HL-60 (cell line): ENCODE measurements at regions not wholly inside any gene's neighbourhood (a gene's known extent, or its start where the extent isn't known, plus 50 kb on each side); places are given as distances from the start of the nearest gene placed in this dataset.
"Not testable (repeated sequence)": the region's sequence is repeated elsewhere in the genome, so short reads cannot be mapped to it uniquely, and the experiment has no call there.

ENCODE experiments used
- DNase-seq, 2 experiments: peaks; one replicate each; pipeline ENCODE4 v3.0.0-alpha.2; 2010 to 2020; ENCODE audit warnings: low read depth in 1 of 2, low spot score in 1 of 2
- H3K27ac ChIP-seq: fragments of 250-450 bp; sonication (Bioruptor Pico); replicated peaks from 2 replicates; pipeline ENCODE4 v1.5.1; 2020; ENCODE audit warnings: mild to moderate bottlenecking, moderate library complexity
- H3K27me3 ChIP-seq: fragments of 250-450 bp; sonication (Bioruptor Pico); 2 replicates; pipeline ENCODE4 v1.5.1; 2021; ENCODE audit warnings: mild to moderate bottlenecking, moderate library complexity; ENCODE audit not compliant: insufficient read depth, poor library complexity, severe bottlenecking
- H3K4me3 ChIP-seq: replicated peaks from 2 replicates; pipeline ENCODE4 v1.5.1; 2011; ENCODE audit warnings: mild to moderate bottlenecking, control low read depth, low read length; ENCODE audit not compliant: insufficient read depth
- GABPA ChIP-seq: IDR thresholded peaks from 2 replicates; pipeline ENCODE4 v1.6.1; 2012; ENCODE audit warnings: low read depth
- POLR2AphosphoS5 ChIP-seq: IDR thresholded peaks from 2 replicates; pipeline ENCODE4 v1.6.1; 2012; ENCODE audit warnings: low read depth
- SPI1 ChIP-seq: IDR thresholded peaks from 2 replicates; pipeline ENCODE4 v1.6.1; 2012; ENCODE audit warnings: low read depth, mild to moderate bottlenecking, borderline replicate concordance
- TF ChIP-seq, protein P1 (sequence below): IDR thresholded peaks from one replicate; pipeline ENCODE4 v1.5.1; 2011; ENCODE audit warnings: low read length, control low read depth, inconsistent platforms; ENCODE audit not compliant: insufficient read depth
- TF ChIP-seq, protein P2 (sequence below): IDR thresholded peaks from 2 replicates; pipeline ENCODE4 v1.6.1; 2012; ENCODE audit warnings: low read depth; ENCODE audit not compliant: insufficient replicate concordance

DNA sequence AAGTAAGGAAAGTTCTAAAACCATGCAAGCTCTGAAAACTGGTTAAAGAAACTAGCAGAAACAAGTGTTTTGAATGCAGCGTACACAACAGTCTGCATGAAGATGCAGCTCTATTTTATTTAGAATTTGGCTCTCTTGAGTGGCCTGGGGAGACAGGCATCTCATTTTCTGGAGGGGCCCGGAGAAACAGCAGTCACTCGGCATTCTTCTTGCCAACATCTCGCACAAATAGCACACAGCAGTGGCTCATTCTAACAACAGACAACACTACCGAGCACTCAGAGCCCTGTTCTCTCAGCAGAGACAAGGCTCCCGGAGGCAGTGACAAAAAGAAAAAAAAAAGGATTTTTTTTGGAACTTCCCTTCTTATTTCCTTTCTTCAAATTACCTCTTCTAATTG is 108.5 kb upstream of the STMND1 start:
- no peak overlapping the region for H3K4me3 ChIP-seq
- no peak for DNase-seq
- TF ChIP-seq, protein P1, sequence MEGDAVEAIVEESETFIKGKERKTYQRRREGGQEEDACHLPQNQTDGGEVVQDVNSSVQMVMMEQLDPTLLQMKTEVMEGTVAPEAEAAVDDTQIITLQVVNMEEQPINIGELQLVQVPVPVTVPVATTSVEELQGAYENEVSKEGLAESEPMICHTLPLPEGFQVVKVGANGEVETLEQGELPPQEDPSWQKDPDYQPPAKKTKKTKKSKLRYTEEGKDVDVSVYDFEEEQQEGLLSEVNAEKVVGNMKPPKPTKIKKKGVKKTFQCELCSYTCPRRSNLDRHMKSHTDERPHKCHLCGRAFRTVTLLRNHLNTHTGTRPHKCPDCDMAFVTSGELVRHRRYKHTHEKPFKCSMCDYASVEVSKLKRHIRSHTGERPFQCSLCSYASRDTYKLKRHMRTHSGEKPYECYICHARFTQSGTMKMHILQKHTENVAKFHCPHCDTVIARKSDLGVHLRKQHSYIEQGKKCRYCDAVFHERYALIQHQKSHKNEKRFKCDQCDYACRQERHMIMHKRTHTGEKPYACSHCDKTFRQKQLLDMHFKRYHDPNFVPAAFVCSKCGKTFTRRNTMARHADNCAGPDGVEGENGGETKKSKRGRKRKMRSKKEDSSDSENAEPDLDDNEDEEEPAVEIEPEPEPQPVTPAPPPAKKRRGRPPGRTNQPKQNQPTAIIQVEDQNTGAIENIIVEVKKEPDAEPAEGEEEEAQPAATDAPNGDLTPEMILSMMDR = no peak
- TF ChIP-seq POLR2AphosphoS5 = no peak
- no peak for TF ChIP-seq SPI1
- TF ChIP-seq GABPA = no peak
- TF ChIP-seq, protein P2, sequence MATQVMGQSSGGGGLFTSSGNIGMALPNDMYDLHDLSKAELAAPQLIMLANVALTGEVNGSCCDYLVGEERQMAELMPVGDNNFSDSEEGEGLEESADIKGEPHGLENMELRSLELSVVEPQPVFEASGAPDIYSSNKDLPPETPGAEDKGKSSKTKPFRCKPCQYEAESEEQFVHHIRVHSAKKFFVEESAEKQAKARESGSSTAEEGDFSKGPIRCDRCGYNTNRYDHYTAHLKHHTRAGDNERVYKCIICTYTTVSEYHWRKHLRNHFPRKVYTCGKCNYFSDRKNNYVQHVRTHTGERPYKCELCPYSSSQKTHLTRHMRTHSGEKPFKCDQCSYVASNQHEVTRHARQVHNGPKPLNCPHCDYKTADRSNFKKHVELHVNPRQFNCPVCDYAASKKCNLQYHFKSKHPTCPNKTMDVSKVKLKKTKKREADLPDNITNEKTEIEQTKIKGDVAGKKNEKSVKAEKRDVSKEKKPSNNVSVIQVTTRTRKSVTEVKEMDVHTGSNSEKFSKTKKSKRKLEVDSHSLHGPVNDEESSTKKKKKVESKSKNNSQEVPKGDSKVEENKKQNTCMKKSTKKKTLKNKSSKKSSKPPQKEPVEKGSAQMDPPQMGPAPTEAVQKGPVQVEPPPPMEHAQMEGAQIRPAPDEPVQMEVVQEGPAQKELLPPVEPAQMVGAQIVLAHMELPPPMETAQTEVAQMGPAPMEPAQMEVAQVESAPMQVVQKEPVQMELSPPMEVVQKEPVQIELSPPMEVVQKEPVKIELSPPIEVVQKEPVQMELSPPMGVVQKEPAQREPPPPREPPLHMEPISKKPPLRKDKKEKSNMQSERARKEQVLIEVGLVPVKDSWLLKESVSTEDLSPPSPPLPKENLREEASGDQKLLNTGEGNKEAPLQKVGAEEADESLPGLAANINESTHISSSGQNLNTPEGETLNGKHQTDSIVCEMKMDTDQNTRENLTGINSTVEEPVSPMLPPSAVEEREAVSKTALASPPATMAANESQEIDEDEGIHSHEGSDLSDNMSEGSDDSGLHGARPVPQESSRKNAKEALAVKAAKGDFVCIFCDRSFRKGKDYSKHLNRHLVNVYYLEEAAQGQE = no peak
- H3K27ac ChIP-seq = no peak overlapping the region
- no peaks in the 10 kb centered on the region for H3K27me3 ChIP-seq

DNA sequence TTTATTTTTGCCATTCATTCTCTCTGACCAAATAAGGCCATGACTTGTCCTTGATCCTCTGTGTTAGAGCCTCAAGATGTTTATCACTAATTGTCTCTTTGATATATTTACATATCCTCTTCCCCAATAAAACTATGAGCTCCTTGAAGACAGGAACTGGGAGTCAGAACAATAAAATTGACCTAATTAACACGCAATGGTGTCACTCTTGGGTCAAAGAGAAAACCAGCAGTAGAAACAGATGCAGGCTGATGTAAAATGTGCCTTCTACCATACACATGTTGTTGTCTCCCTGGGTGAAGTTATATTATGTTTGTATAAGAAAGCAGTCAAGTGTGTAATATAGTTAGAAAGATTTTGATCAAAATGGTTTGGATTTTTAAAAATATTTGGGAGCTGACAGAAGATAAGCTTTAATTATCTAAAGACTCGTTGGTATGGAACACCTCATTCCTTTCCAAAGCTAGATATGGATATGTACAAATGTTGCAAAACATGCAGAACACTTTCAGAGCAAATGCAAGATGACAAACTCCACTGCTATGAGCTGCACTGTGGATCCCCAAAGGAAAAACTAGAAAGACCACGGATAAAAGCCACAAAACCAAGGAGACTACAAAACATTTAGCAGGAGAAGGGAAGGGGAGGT is 109.7 kb upstream of the STMND1 start:
- no peak for DNase-seq
- TF ChIP-seq SPI1 (no peak), POLR2AphosphoS5 (no peak), GABPA (no peak)
- TF ChIP-seq, protein P2 = no peak
- TF ChIP-seq, protein P1 = no peak
- no peaks in the 10 kb centered on the region for H3K27me3 ChIP-seq
- no peak overlapping the region for H3K4me3 ChIP-seq
- H3K27ac ChIP-seq = no peak overlapping the region

DNA sequence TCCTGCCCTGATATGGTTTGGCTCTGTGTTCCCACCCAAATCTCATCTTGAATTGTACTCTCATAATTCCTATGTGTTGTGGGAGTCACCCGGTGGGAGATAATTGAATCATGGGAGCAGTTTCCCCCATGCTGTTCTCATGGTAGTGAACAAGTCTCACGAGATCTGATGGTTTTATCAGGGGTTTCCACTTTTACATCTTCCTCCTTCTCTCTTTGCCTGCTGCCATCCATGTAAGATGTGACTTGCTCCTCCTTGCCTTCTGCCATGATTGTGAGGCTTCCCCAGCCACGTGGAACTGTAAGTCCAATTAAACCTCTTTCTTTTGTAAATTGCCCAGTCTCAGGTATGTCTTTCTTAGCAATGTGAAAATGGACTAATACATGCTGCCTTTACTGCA is 111.9 kb upstream of the STMND1 start:
- not testable (repeated sequence) for H3K4me3 ChIP-seq, DNase-seq, H3K27me3 ChIP-seq, H3K27ac ChIP-seq

DNA sequence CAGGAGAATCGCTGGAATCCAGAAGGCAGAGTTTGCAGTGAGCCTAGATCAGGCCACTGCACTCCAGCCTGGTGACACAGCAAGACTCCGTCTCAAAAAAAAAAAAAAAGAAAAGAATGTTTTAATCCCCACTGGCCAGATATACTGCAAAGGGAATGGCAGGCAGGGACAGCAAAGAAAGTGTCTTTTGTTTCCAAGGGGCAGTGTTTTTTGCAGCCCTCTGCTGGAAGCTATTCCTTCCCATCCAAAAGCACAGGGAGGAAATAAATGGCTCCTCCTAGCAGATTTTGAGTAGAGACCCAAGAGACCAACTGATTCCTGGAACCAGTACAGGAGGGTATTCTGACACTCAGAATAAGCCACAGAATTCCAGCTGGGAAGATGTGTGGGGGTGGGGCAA is 112.5 kb upstream of the STMND1 start:
- no peak for DNase-seq
- H3K4me3 ChIP-seq = no peak overlapping the region
- TF ChIP-seq GABPA (no peak), SPI1 (no peak), POLR2AphosphoS5 (no peak)
- TF ChIP-seq, protein P2 = no peak
- TF ChIP-seq, protein P1 = no peak
- peaks cover 3% of the 10 kb centered on the region for H3K27me3 ChIP-seq
- no peak overlapping the region for H3K27ac ChIP-seq
